ENCODE measurements at regions not wholly inside any gene's neighbourhood (a gene's known extent, or its start where the extent isn't known, plus 50 kb on each side); places are given as distances from the start of the nearest gene placed in this dataset.

GRCh38 chr6:154623391-154623790, 109.8 kb upstream of the SCAF8 start:
- WGBS (ENCODE audit: low lambda C conversion rate) = 84% methylated on average over 6 of the region's 6 CpGs
- no peak for DNase-seq
- H3K27ac ChIP-seq (ENCODE audit: low read depth in 2 of 2, low read length in 1 of 2) = no peak overlapping the region
- H3K36me3 ChIP-seq (replicated peaks in 1 of 2; ENCODE audit: control insufficient read depth in 1 of 2, insufficient read depth in 2 of 2, low read length in 1 of 2) = no peaks in the 10 kb centered on the region
- no peak for TF ChIP-seq EP300 (IDR thresholded peaks at IDR 0.05; ENCODE audit: borderline replicate concordance in 1 of 2, low read depth in 1 of 2, low read length in 1 of 2)
- no peak for TF ChIP-seq JUND (IDR thresholded peaks at IDR 0.05)
- TF ChIP-seq, protein P1, sequence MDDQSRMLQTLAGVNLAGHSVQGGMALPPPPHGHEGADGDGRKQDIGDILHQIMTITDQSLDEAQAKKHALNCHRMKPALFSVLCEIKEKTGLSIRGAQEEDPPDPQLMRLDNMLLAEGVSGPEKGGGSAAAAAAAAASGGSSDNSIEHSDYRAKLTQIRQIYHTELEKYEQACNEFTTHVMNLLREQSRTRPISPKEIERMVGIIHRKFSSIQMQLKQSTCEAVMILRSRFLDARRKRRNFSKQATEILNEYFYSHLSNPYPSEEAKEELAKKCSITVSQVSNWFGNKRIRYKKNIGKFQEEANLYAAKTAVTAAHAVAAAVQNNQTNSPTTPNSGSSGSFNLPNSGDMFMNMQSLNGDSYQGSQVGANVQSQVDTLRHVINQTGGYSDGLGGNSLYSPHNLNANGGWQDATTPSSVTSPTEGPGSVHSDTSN (IDR thresholded peaks at IDR 0.05) = no peak
- TF ChIP-seq USF2 (IDR thresholded peaks at IDR 0.05; ENCODE audit: borderline replicate concordance, low read depth, low read length) = no peak
- TF ChIP-seq, protein P2, sequence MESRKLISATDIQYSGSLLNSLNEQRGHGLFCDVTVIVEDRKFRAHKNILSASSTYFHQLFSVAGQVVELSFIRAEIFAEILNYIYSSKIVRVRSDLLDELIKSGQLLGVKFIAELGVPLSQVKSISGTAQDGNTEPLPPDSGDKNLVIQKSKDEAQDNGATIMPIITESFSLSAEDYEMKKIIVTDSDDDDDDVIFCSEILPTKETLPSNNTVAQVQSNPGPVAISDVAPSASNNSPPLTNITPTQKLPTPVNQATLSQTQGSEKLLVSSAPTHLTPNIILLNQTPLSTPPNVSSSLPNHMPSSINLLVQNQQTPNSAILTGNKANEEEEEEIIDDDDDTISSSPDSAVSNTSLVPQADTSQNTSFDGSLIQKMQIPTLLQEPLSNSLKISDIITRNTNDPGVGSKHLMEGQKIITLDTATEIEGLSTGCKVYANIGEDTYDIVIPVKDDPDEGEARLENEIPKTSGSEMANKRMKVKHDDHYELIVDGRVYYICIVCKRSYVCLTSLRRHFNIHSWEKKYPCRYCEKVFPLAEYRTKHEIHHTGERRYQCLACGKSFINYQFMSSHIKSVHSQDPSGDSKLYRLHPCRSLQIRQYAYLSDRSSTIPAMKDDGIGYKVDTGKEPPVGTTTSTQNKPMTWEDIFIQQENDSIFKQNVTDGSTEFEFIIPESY (IDR thresholded peaks at IDR 0.05; ENCODE audit: borderline replicate concordance, low read depth) = no peak
- no peak for TF ChIP-seq TAF1 (IDR thresholded peaks at IDR 0.05; ENCODE audit: borderline replicate concordance, low read depth, low read length)
- TF ChIP-seq FOSL2 (IDR thresholded peaks at IDR 0.05; ENCODE audit: borderline replicate concordance, low read depth) = no peak
- TF ChIP-seq NFIC (IDR thresholded peaks at IDR 0.05; ENCODE audit: borderline replicate concordance) = no peak
- TF ChIP-seq CHD2 (IDR thresholded peaks at IDR 0.05; ENCODE audit: low read length, partially characterized antibody) = no peak
- TF ChIP-seq ELF1 (IDR thresholded peaks at IDR 0.05) = no peak
- TF ChIP-seq EZH2phosphoT487 (IDR thresholded peaks at IDR 0.05; ENCODE audit: borderline replicate concordance, low read depth) = no peak
- TF ChIP-seq SIN3A (IDR thresholded peaks at IDR 0.05; ENCODE audit: borderline replicate concordance, low read depth, low read length) = no peak
- TF ChIP-seq SMC3 (IDR thresholded peaks at IDR 0.05; ENCODE audit: low read depth, low read length) = no peak
- TF ChIP-seq YY1 (IDR thresholded peaks at IDR 0.05; ENCODE audit: low read depth) = no peak
- no peak for TF ChIP-seq CTCF (IDR thresholded peaks at IDR 0.05)
- H3K4me1 ChIP-seq (ENCODE audit: control insufficient read depth in 1 of 2, insufficient read depth in 2 of 2, low read depth in 1 of 2, low read length in 1 of 2) = no peaks in the 10 kb centered on the region
- no peak overlapping the region for H3K4me2 ChIP-seq
- no peak overlapping the region for H3K4me3 ChIP-seq (ENCODE audit: low read depth in 2 of 2, low read length in 1 of 2)
- no peaks in the 10 kb centered on the region for H3K27me3 ChIP-seq (ENCODE audit: insufficient read depth)
- H3K9me3 ChIP-seq = no peaks in the 10 kb centered on the region
- no peaks in the 10 kb centered on the region for H3K79me2 ChIP-seq (ENCODE audit: insufficient read depth)
- CTCF ChIA-PET = no interaction called here
- no peak overlapping the region for H2AFZ ChIP-seq (ENCODE audit: low read depth)
- no peaks in the 10 kb centered on the region for H4K20me1 ChIP-seq (ENCODE audit: insufficient read depth)
- H3F3A ChIP-seq (replicated peaks; ENCODE audit: insufficient read depth) = no peaks in the 10 kb centered on the region
- H3K9me2 ChIP-seq = no peaks in the 10 kb centered on the region
- POLR2A ChIA-PET = no interaction called here
- no peak overlapping the region for H3K9ac ChIP-seq
